Renal cortex interstitium (tissue), 11 donors: ENCODE measurements at regions not wholly inside any gene's neighbourhood (a gene's known extent, or its start where the extent isn't known, plus 50 kb on each side); places are given as distances from the start of the nearest gene placed in this dataset.
"Not testable (repeated sequence)": the region's sequence is repeated elsewhere in the genome, so short reads cannot be mapped to it uniquely, and the experiment has no call there.

Source experiments
- DNase-seq, 11 donors: peaks; one replicate each; pipeline ENCODE4 v3.0.0-alpha.2; 2013; ENCODE audit warnings: low read depth in 9 of 11, low spot score in 4 of 11; ENCODE audit errors: extremely low read depth in 1 of 11

DNA sequence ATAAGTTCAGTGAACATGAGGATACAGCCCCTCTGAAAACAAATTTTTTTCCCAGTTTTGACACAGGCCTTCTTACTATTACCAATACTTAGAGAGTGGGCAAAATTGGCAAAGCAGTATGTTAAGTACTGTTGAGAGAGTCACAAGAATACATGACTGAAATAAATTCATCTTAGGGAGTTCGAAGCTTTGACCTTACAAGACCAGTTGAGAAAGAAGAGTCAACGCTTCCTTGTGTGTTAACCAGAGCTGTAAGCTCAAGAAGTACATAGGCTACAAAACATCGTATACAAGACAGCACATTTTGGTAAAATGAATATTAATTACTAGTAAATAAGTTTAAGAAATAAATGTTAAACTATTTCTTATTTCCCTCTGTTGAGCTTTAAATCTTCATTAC, 164.4 kb upstream of the RORA start:
- DNase-seq: no peak

- DNase-seq: no peak
Observed at GRCh38 chr15:61390138-61390537, 161.0 kb upstream of the RORA start.

DNA sequence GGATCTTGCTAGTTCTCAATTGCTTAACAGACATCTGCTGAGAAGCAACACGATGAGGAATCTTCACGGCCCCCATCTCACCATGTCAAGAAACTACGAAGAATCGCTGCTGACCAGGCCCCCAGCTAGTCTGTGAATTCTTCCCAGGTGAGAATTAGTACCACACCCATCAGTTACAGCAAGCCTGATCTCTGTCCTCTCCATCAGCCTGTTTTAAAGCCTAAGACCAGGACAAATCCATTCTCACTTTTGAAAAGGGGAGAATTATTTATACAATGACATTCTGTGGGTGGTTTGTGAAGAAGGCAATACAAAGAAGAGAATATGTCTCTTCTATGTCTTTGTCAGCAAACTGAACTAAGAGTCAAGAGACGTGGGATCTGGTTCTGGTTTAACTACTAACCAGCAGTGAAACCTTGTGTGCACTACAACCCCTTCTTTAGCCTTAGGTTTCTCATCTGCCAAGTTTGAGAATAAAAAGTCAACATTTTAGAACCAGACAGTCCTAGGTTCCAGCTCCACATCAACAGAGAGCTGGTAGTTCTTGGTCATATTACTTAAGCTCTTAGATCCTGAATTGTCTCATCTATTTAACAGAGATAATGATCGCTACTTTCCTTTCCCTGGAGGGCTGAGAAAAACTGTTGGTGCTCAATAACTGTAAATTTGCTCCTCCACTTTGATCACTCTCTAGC, 160.4 kb upstream of the RORA start:
- no peak for DNase-seq

DNA sequence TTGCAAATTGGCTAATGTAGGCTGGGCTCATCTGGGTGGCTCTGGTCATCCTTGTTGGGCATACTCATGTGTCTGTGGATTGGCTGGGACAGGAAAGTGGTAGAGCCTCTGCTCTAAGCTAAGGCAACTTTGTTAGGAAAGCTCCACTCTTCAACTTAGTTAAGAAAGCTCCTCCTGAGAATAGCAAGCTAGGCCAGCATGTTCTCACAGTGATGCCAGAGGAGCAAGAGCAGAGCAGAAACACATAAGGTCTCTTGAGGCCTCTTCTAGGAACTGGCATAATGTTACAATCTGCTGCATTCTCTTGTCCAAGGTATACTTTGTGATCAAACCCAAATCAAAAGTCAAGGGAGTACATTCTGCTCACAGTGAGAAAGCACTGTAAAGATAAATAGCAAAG, 158.6 kb upstream of the RORA start:
- no peak for DNase-seq

DNA sequence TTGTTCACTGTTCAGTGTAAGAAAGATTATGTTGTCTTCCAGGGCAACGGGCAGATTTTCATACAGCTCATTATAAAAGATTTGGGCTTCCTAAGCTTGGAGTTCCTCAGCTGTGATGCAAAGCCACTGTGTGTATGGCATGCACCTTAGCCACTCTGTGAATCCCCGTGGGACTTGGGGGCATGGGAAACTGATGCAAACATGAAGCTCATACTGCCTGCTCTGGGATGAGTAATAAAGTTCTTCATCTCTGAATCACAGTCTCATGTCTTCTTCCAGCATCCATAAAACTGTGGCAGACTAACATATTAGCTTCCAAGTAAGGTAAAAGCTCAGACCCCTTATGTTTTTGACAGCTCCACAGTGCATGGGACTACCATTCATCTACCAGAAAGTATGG, 154.3 kb upstream of the RORA start:
- DNase-seq: no peak

DNA sequence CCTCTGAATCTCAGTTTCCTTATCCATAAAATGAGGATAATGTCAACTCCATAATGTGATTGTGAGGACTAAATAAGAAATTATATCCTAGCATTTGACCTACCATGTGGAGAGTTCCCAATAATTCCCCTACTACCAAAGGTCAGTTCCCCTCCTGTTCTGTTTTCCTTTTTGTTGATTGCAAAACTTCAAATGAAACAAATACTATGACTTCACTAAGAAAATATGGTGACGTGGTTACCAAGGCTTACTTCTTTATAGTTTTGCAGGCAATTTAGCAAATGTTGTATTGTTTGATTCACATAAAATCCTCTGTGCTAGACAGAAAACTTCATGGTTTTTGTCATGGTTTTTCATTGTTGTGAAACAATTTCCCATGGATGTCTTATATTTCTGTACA, 153.8 kb upstream of the RORA start:
- no peak for DNase-seq

GRCh38 chr15:61381501-61381900, 152.4 kb upstream of the RORA start:
- no peak for DNase-seq

- DNase-seq: no peak
Observed at GRCh38 chr15:61380270-61380669, 151.2 kb upstream of the RORA start.

- DNase-seq: no peak
Observed at GRCh38 chr15:61379005-61379404, 149.9 kb upstream of the RORA start.

DNA sequence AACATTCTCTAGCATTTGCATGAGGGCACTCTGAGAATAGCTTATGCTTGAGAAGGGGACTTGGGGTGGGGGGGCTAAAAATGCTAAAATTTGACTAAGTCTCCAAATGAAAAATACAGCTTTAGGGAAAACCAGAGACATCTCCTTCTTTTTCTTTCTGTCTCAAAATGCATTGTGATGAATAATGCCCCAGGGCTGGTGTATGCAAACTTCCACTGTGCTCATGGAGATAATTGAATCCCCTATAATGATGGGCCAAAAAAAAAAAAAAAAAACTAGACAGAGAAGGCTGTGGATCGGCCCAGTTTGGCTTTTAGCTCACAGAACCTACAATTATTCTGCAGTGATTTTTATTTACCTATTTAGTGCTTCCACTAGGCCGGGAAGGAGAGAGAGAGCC, 147.9 kb upstream of the RORA start:
- DNase-seq: no peak

DNA sequence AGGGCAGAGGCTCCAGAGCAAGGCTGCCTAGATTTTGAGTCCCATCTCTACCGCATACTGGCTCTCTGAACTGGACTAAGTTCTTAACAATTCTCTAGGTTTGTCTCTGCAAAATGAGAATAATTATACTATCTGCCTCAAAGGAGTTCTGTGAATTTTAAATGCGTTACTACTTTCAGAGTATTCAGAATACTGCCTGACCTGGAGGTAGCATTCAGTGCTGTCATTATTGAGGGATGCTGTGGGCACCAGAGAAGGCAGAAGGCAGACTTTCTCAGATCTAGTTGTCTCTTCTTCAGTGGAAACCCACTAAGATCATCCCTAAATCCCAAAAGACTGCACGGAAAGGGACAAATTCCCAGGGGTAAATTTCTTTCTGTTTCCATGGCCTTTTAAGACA, 147.4 kb upstream of the RORA start:
- DNase-seq: no peak

- DNase-seq: no peak
Observed at GRCh38 chr15:61374848-61375247, 145.7 kb upstream of the RORA start.

- no peak for DNase-seq
Observed at GRCh38 chr15:61367953-61368352, 138.9 kb upstream of the RORA start.

GRCh38 chr15:61364871-61365270, 135.8 kb upstream of the RORA start:
- DNase-seq: no peak

GRCh38 chr15:61362912-61363311, 133.8 kb upstream of the RORA start:
- not testable (repeated sequence) for DNase-seq

DNA sequence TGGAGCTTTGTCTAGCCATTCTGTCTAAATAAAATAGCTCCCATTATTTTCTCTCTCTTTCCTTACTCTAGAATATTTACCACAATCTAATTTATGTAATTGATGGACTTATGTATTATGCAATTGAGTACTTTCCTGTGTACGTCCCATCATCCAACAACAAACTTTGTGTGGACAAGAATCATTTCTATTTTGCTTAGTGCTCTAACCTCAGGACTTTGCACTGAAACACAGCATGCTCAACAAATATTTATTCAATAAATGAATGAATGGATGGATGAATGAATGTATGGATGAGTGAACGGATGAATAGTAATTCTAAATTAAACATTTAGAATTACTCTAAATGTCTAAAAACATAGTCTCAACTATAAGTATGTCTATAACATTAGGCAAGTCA, 115.2 kb upstream of the RORA start:
- no peak for DNase-seq

DNA sequence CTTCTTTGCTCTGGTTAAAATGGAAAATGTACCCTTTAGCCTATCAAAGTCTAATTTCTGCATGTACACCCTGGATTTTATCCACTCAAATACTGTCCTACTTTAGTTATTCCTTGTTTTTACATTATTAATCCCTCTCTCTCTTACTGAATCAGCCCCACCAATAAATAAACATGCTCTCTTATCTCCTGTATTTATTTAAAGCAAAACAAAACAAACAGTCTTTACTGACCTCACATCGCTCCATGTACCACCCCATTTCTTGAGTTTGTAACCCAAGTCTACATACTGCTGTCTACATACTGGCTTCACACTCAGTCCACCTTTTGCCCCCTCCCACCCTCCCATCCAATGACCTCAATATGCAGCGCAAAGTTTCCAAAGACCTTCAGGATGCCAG, 113.3 kb upstream of the RORA start:
- no peak for DNase-seq

DNA sequence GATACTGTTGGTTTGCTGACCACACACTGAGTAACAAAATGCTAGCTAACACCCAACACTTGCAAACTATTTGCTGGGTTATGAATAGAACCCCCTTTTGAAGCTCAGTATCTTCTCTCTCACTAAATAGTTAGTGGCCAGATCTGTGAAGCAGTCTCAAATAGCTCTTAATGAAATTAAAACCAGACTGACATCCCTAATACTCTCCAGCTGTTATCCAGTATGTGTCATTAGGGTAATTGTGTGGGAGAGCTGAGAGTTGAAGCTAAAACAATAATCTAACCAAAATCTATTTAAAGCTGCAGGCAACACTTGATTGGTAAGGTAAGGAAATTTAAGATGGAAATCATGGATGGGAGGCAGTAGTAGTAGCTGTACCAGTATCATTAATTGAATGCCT, 110.4 kb upstream of the RORA start:
- DNase-seq: no peak

DNA sequence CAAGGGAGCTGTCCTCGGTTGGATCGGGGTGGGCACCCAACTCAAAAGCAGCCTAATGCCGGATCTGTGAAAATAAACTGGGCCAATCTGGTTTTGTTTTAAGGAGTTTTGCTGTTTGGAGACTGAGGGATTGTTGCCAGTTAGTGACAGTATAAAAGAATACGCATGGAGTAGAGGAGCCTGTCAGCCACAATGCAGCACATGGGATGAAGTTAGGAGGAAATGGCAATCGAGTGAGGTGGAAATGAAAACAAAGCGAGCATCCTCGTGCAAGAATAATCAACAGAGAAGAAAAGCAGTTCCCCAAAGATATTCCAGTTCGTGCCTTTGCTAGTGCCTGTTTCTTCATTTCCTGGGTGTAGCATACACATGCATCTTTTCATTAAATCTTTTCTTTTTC, 108.4 kb upstream of the RORA start:
- DNase-seq: no peak

GRCh38 chr15:61336026-61336638, 107.0 kb upstream of the RORA start:
- DNase-seq: peak in 4 of 11 donors; percentile 13 to 62 (median 22)

- not testable (repeated sequence) for DNase-seq
Observed at GRCh38 chr15:61334714-61335113, 105.6 kb upstream of the RORA start.
